Rectal smooth muscle tissue (tissue), 1 donor: ENCODE measurements at regions not wholly inside any gene's neighbourhood (a gene's known extent, or its start where the extent isn't known, plus 50 kb on each side); places are given as distances from the start of the nearest gene placed in this dataset.

Experiments
- H3K27ac ChIP-seq: one replicate; pipeline ENCODE4 v1.7.0; 2013; ENCODE audit warnings: low read depth, low read length, inconsistent platforms
- H3K27me3 ChIP-seq: one replicate; pipeline ENCODE4 v1.7.0; 2013; ENCODE audit warnings: low read length; ENCODE audit not compliant: control insufficient read depth, insufficient read depth
- H3K36me3 ChIP-seq: one replicate; pipeline ENCODE4 v1.7.0; 2013; ENCODE audit warnings: low read length; ENCODE audit not compliant: control insufficient read depth, insufficient read depth
- H3K4me1 ChIP-seq: one replicate; pipeline ENCODE4 v1.7.0; 2013; ENCODE audit warnings: low read length; ENCODE audit not compliant: control insufficient read depth, insufficient read depth
- H3K4me3 ChIP-seq: one replicate; pipeline ENCODE4 v1.7.0; 2013; ENCODE audit warnings: low read length
- H3K9ac ChIP-seq: one replicate; pipeline ENCODE4 v1.7.0; 2013; ENCODE audit warnings: low read length

DNA sequence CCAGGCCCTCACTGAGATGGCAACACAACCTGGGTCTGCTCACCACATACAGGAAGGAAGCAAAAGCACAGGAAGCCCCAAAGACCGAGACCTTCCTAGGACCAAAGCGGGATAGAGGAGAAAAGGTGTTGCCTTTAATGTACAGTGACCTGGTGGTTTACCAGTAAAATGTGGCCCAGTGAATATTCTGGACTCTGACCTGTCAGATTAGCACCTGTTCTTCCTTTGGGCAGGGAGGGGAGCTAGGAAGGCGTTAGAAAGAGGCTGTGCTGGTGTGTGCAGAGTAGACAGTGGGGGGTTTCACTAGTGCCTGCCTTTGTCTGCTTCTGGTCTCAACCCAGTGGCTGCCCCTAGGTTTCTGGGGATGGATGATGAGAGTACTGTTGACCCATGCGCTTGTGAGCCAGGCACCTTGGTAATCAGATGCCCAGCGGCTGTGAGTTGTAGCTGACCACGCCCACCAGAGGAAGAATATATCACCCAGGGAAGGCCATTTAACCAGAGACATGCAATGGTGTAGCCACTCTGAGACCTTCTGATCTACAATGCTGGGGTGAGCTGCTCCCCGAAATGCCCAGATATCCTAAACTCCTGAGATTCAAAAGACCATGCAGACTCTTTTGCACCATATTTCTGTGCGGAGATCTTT lies 90.1 kb upstream of the NEO1 start:
- H3K9ac ChIP-seq, result no peak overlapping the region
- no peaks in the 10 kb centered on the region for H3K36me3 ChIP-seq
- H3K27ac ChIP-seq, result no peak overlapping the region
- no peaks in the 10 kb centered on the region for H3K4me1 ChIP-seq
- no peaks in the 10 kb centered on the region for H3K27me3 ChIP-seq
- no peak overlapping the region for H3K4me3 ChIP-seq

DNA sequence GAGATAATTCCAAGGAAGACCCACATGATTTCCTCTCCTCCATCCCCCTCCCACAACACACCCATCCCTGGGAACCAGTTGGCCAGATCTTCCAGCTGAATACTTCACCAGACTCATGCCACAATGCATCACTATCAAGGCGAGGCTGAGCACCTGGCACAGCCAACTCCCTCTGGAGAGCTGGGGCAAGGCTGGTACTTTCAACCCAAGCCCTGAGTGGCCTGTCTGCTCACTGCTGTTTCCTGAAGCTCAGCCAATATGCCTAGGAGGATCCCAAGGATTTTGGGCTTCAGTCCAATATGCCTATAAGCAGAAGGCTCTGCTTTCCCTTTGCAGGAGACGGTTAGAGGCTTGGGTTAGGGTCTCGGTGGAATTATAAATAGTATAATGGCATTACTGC lies 90.9 kb upstream of the NEO1 start:
- H3K4me3 ChIP-seq, result no peak overlapping the region
- H3K9ac ChIP-seq, result no peak overlapping the region
- no peaks in the 10 kb centered on the region for H3K27me3 ChIP-seq
- no peaks in the 10 kb centered on the region for H3K4me1 ChIP-seq
- H3K36me3 ChIP-seq, result no peaks in the 10 kb centered on the region
- no peak overlapping the region for H3K27ac ChIP-seq

DNA sequence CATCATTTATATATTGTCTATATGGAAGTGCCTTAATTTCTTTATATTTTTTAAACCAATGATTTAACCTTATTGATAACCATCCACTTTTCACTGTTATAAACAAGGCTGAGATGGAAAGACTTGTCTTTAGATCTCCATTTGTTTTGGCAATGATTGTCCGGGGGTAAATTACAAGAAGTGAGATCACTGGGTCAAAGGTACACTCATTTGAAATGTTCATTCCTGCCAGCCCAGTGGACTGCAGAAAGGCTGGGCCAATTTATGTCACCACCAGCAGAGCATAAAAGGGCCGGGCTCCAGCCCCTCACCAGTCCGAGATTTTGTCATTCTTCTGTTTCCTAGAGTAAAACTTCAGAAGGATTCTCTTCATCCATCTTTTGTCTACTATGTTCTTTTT lies 93.6 kb upstream of the NEO1 start:
- Histone ChIP-seq H3K4me3 (no peak overlapping the region), H3K36me3 (no peaks in the 10 kb centered on the region), H3K27ac (no peak overlapping the region), H3K27me3 (no peaks in the 10 kb centered on the region), H3K4me1 (no peaks in the 10 kb centered on the region), H3K9ac (no peak overlapping the region)

DNA sequence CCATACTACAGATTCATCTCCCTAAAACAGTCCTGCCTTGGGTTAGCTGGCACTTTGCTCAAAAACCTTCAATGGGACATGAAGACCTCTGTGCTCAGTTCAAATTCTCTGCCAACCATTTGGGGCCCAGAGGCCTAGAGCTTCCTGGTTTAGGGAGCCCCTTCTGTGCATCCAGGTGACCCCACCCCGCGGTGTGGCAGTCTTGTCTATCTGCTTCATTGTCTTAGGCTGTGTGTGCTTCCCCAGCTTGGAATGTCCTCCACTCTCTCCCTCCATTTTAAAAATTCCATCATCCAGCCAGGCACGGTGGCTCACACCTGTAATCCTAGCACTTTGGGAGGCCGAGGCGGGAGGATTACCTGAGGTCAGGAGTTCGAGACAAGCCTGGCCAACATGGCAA lies 99.0 kb upstream of the NEO1 start:
- Histone ChIP-seq H3K4me3 (no peak overlapping the region), H3K27ac (no peak overlapping the region), H3K27me3 (no peaks in the 10 kb centered on the region), H3K4me1 (no peaks in the 10 kb centered on the region), H3K9ac (no peak overlapping the region), H3K36me3 (no peaks in the 10 kb centered on the region)

DNA sequence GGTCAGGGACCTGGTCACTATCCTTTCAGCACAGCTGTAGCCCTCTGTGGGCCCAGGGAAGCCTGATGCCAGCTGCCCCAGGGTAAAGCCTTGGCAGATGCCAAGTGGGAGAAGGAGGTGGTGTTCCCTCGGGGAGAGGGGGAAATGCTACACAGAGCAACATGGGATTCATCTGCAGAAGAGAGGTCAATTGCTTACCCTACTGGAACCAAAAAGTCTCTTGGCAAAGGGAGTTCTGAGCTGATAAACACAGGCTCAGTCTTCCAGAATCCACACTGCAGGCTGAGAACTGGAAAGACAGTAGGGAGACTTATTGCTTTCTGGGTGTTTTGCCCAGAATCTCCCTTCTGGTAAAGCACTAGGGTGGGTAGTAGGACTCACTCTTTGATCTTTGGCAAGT lies 100.1 kb upstream of the NEO1 start:
- Histone ChIP-seq H3K36me3 (no peaks in the 10 kb centered on the region), H3K4me3 (no peak overlapping the region)

DNA sequence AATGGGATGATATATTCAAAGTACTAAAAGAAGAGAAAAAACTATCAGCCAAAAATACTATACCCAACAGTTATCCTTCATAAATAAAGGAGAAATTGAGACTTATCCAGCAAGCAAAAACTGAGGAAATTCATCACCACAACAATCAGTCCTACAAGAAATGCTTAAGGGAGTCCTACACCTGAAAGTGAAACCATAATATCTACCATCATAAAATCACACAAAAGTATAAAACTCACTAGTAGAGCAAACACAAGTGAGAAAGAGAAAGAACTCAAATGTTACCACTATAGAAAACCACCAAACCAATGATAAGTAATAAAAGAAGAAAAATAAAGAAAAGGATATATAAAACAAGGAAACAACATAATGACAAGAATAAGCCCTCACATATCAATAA lies 103.6 kb upstream of the NEO1 start:
- no peak overlapping the region for H3K4me3 ChIP-seq

More for the DNA sequence above, 100.1 kb upstream of the NEO1 start:
- Histone ChIP-seq H3K27me3 (no peaks in the 10 kb centered on the region), H3K4me1 (no peaks in the 10 kb centered on the region), H3K9ac (no peak overlapping the region), H3K27ac (no peak overlapping the region)

DNA sequence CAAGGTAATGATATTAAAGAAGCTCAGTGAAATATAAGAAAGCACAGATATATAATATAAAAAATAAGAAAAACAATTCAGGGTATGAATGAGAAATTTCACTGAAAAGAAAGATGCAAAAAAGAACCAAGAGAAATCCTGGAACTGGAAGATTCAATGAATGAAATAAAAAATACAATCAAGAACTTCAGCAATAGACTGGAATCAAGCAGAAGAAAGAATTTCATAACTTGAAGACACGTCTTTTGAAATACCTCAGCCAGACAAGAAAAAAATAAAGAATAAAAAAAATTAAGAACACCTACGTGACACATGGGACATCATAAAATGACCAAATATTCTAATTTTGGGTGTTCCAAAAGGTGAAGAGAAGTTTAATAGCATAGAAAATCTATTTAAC lies 104.6 kb upstream of the NEO1 start:
- H3K27ac ChIP-seq, result no peak overlapping the region
- no peaks in the 10 kb centered on the region for H3K36me3 ChIP-seq
- no peaks in the 10 kb centered on the region for H3K4me1 ChIP-seq
- H3K4me3 ChIP-seq, result no peak overlapping the region
- H3K27me3 ChIP-seq, result no peaks in the 10 kb centered on the region
- no peak overlapping the region for H3K9ac ChIP-seq

More for the DNA sequence above, 103.6 kb upstream of the NEO1 start:
- H3K27me3 ChIP-seq, result no peaks in the 10 kb centered on the region
- no peak overlapping the region for H3K9ac ChIP-seq
- no peak overlapping the region for H3K27ac ChIP-seq
- no peaks in the 10 kb centered on the region for H3K4me1 ChIP-seq
- H3K36me3 ChIP-seq, result no peaks in the 10 kb centered on the region

DNA sequence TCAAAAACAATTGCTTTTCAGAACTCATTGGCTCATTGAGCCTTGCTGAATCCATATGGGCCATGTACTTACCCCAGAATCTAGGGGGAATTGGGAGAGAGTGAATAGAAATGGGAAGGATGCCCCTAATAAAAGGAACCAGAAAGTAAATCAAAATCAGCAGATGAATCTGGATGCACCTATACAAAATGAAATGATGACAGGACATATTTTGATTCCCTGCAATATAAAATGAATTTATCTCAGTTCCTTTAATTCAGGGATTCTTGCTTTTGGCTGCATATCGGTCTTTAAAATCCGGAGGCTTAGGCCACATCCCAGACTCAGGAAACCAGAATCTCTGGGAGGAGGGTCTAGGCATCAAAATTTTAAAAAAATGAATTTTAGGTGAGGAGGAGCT lies 107.7 kb upstream of the NEO1 start:
- Histone ChIP-seq H3K27me3 (no peaks in the 10 kb centered on the region), H3K9ac (no peak overlapping the region), H3K27ac (no peak overlapping the region), H3K4me1 (no peaks in the 10 kb centered on the region), H3K4me3 (no peak overlapping the region), H3K36me3 (no peaks in the 10 kb centered on the region)

DNA sequence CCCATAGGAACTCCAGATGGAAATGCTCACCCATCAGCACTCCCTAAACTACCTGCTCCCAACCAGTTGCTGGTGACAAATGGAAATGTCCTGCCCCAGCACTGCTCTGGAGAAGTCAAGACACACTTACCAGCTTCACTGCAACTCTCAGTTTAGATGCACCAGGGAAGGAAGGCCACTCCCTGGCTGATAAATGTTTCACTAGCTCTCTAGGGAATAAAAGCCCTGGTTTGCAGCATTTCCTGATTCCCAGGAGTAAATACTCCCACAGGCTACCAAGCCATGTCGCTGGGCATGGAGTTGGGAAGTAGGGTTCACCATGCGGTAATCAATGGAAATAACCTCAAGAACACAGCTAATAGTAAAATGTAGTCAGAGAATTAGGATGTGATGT lies 112.0 kb upstream of the NEO1 start:
- Histone ChIP-seq H3K36me3 (no peaks in the 10 kb centered on the region), H3K4me1 (no peaks in the 10 kb centered on the region), H3K27me3 (no peaks in the 10 kb centered on the region), H3K27ac (no peak overlapping the region), H3K4me3 (no peak overlapping the region), H3K9ac (no peak overlapping the region)

DNA sequence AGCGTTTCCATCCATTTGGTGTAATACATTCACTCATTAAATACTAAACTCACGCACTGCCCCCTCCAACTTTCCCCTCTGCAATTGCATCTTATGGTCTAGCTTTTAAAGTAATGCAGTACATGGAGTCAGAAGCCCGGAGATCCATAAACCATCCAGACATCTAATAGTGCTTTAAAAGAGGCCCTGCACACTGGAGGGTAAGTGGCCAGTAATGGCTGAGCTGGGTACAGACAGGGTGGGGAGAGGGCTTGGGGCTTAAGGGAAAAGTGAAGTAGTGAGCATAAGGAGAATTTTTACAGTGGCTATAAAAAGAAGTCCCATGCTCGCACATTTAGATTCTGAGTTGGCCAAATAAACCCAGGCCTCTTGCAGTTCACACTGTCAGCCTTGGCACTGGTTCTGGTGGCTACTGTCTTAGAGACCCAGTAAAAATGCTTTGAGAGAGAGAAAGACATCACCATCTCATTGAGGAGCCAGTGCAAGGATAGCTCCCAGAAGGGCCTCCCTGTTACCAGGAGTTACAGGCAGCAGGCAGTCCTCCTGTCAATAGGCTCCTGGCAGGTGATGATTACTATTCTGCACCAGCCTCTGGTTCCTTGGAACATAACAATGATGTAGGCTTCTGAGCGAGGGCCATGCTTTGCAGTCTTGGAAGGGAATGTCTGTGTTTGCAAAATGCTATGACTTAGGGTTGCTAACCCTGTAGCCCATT lies 112.6 kb upstream of the NEO1 start:
- H3K4me1 ChIP-seq, result no peaks in the 10 kb centered on the region
- H3K4me3 ChIP-seq, result no peak overlapping the region
- H3K9ac ChIP-seq, result no peak overlapping the region
- H3K27ac ChIP-seq, result no peak overlapping the region
- H3K27me3 ChIP-seq, result no peaks in the 10 kb centered on the region
- no peaks in the 10 kb centered on the region for H3K36me3 ChIP-seq

DNA sequence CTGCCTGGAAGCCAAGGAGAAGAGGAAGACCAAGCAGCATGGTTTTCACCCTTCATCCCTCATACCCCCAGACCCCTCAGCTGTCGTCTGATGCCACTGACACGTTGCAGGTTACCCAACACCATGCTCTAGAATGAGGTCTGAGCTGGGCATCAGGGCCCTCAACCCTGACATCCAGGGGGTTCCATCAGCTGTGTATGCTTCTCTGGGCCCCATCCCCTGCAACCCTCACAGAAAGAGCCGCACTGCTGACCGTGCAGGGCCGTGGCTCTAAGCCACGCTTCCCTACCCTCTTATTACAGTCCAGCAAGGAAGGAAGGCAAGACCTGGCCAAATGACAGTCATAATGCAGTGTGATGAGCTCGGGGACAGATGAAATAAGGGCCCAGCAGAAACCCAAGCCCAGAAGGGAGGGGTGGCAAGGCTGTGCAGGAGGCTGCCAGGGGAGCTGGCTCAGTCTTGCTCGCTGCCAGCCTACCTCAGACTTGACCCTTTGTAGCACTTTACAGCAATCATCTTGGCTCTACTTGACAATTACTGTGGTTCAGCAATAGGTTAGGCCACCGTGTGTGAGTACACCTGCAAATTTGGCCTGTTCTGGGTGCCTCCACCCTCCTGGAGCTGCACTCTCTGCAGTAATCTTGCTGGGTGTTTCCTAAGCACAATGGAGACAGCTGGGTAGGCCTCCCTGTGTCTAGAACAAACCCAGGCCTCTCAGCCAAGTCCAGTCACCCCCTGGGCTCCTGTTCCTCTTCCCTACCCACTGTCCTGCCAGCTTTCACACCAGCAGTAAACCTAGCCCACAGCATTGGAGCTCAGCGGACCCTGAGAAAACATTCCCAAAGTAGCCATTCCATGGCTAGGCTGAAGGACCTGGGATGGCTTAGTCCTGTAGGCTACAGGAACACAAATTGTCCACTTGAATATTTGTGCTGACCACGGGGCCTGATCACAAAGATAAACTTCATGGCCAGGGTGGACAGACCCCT lies 115.3 kb upstream of the NEO1 start:
- Histone ChIP-seq H3K36me3 (no peaks in the 10 kb centered on the region), H3K27me3 (no peaks in the 10 kb centered on the region), H3K4me3 (no peak overlapping the region), H3K27ac (no peak overlapping the region), H3K9ac (no peak overlapping the region), H3K4me1 (no peaks in the 10 kb centered on the region)

DNA sequence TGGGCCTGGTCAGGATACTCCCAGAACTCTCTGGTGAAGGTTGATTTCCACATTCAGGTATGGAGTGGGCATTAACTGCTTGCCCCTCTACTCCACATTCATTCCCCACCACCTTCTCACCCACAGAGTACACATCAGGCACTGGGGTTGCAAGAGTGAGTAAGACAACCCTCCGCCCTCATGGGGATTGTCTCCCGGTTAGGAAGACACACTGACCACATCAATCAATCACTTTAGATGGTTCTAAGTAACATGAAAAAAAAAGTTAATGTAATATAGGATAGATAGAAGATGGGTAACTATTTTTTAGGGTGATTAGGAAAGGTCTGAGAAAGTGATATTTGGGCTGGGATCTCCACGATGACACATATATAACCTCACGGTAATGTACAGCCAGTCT lies 116.0 kb upstream of the NEO1 start:
- Histone ChIP-seq H3K9ac (no peak overlapping the region), H3K27me3 (no peaks in the 10 kb centered on the region), H3K36me3 (no peaks in the 10 kb centered on the region), H3K4me3 (no peak overlapping the region), H3K4me1 (no peaks in the 10 kb centered on the region), H3K27ac (no peak overlapping the region)
